22Rv1 (cell line): ENCODE measurements at regions not wholly inside any gene's neighbourhood (a gene's known extent, or its start where the extent isn't known, plus 50 kb on each side); places are given as distances from the start of the nearest gene placed in this dataset.

Source experiments
- ZFX ChIP-seq: fragments of 450-650 bp; IDR thresholded peaks from 2 replicates; pipeline ENCODE4 v1.6.1; 2017; ENCODE audit warnings: antibody characterized with exemption, borderline replicate concordance
- TF ChIP-seq, protein P1 (sequence below): fragments of 450-650 bp; IDR thresholded peaks from 2 replicates; pipeline ENCODE4 v1.5.1; 2017; ENCODE audit warnings: mild to moderate bottlenecking

DNA sequence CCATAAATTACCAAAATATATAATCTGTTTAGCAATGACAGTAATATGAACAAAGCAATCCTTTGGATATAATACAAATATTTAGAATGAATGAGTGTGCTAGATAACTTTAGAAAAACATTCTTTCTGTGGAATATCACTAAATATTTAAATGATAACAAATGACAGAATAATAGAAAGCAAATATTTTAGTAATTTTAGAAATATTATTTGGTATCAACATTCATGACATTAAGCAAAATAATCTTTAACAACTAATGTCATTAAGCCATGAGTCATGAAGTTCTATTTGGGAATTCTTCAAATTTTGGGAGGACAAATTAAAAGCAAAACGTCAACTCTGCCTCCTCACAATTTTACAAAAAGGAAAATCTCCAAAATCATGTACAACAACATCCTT is 844.8 kb upstream of the LRRN3 start:
- TF ChIP-seq, protein P1, sequence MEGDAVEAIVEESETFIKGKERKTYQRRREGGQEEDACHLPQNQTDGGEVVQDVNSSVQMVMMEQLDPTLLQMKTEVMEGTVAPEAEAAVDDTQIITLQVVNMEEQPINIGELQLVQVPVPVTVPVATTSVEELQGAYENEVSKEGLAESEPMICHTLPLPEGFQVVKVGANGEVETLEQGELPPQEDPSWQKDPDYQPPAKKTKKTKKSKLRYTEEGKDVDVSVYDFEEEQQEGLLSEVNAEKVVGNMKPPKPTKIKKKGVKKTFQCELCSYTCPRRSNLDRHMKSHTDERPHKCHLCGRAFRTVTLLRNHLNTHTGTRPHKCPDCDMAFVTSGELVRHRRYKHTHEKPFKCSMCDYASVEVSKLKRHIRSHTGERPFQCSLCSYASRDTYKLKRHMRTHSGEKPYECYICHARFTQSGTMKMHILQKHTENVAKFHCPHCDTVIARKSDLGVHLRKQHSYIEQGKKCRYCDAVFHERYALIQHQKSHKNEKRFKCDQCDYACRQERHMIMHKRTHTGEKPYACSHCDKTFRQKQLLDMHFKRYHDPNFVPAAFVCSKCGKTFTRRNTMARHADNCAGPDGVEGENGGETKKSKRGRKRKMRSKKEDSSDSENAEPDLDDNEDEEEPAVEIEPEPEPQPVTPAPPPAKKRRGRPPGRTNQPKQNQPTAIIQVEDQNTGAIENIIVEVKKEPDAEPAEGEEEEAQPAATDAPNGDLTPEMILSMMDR, result no peak
- no peak for TF ChIP-seq ZFX
